IPS DF 4.7 (cell line): ENCODE measurements at regions not wholly inside any gene's neighbourhood (a gene's known extent, or its start where the extent isn't known, plus 50 kb on each side); places are given as distances from the start of the nearest gene placed in this dataset.

Experiments
- DNase-seq: peaks from one replicate; pipeline ENCODE4 v3.0.0-alpha.2; 2013; ENCODE audit warnings: low spot score; ENCODE audit errors: extremely low read depth

DNA sequence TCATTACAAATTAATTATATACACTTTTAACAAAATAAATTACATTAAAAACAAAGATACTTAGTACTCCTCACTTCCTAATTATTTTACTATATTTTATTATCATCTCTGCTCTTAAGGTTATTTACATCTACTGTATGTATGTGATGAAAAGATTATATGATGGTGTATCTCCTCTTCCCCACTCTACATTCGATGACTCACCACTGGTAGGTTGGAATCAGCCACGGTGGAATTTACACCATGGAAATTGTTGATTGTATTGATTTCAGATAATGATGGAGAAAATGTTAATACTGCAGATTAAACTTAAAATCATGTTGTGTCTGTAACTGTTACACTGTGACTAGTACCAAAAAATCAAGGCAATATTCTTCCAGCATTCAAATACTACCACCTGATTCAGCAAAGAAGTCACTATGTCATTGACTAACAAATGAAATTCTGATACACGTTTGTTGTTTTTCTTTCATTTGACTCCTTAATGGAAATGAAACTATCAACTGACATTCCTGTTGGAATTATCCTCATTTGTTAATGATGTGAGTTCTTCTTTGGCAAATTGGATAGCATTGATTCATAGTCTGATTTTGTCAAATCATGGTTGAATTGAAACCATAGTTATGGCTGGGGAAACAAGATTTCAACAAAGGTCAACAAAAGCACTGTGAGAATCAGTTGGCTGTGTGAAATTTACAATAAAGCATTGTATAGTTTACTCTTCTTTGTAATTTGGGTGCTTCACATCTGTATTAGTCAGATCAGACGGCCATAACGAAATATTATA, 69.0 kb upstream of the NLK start:
- no peak for DNase-seq

DNA sequence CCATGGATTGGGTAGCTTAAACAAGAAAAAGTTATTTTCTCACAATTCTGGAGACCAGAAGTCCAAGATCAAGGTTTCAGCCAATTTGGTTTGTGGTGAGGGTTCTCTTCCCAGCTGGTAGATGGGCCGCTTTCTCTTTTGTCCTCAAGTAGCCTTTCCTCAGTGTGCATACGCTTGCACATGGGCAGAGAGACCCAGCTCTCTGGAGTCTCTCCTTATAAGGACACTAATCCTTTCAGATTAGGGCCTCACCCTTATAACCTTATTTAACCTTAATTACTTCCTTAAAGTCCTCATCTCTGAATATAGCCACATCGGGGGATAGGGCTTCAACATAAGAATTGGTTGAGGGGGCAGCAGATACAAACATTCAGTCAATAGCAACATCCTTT, 68.4 kb upstream of the NLK start:
- no peak for DNase-seq

- no peak for DNase-seq
Measured at GRCh38 chr17:27974531-27975145, 67.8 kb upstream of the NLK start.

DNA sequence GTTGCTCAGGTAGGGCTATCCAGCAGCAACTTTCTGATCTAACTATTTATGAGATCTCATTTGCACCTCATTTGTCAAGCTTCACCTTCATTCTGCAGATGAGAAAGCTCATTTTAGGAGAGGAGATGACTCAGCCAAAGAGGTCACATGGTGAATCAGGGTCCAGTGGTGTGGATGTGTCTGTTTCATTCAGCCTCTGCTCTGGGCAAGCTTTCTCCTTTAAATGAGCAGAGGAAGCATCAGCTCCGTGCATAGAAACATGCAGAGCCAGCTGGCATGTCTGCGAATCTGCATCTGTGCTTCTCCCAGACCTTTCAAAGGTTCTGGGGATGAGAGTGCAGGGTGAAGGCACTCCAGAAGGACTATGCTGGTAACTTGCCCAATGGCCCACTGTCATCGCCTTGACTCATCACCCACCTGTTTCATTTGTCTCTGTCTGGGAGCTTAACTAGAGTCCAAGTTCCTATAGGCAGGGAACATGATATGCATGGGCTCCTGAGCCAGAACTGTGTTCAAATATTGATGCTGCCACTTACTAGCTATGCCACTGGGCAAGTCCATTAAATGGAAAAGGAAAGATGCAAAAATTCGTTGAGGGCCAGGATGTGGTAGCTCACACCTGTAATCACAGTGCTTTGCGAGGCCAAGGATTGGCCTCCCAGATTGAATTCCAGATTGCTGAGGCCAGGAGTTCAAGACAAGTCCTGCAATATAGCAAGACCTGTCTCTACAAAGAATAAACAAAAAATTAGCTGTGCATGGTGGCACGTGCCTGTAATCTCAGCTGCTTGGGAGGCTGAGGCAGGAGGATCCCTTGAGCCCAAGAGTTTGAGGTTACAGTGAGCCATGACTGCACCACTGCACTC, 67.1 kb upstream of the NLK start:
- no peak for DNase-seq

DNA sequence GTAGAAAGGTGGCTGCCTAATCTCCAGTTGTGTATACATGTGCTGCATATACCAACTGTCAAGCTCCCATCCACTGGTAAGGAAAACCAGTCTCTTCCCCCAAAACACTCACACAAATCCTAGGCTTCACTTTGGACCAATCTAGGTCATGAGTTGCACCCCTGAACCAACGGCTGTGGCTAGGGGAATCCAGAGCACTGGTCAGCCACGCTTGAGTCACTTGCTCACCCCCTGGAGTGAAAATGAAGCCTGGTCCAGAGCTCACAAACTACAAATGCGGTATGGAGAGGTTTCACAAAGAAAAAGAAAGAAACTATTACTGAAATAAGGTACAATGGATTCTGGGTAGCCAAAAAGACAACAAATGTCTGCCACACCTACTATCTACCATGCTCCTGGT, 66.1 kb upstream of the NLK start:
- DNase-seq: no peak

DNA sequence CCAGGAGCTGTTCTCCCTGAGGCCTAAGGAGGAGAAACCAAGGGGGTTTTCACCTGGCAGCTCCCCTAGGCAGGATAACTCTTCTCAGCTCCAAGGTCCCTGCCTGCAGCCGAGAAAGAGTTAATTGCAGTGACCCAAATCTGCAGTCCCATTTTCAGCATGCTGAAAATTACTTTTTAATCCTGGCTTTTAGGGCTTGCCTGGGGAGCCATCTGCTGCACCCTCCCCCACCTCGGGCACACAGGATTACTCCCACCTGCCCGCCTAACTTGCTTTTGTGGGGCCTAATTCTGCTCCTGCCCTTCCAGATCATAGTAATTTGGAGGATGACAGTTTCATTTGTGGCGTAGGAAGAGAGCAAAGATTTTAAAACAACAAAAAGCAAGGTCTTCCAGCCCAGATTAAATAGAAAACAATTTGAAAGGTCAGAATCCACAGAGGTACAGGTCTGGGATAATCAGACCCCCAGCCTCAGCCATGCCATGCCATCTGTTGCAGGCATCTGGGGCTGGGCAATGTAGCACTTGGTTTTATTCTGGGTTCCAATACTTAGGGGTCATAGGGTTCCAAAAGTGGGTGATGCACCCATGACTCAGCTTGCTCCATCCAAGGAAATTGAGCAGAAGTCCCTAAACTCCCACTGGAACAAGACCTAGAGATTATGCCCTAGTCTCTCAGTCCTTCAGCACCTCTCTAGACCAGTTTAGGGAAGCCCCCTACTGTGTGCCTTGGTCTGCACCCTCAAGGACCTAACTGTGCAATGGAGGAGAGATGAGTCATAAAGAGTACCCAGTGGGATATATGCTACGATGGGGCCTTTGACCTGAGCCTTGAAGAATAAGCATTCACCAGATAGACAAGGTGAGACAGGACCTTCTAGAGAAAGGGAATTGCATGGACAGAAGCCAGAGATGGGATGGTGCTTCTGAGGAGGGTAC, 64.5 kb upstream of the NLK start:
- DNase-seq: no peak

DNA sequence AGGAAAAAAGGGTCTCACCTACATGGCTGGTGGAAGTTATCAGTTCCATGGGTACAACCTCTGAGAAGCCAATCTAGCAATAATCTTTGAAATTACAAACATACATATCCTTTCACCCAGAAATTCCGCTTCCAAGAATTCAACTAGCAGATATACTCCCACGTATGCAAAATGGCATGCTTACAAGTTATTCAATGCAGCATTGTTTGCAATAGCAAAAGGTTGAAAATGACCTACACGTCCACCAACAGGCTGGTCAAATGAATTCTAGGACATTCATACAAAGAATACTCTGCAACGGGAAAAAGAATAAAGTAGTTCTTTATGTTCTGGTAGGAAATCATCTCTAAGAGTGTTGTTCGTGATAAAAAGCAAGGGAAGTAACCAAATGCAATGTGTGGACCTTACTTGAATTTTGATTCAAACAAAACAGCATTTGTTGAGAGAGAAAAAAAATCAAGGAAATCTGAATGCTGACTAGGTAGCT, 63.7 kb upstream of the NLK start:
- no peak for DNase-seq

DNA sequence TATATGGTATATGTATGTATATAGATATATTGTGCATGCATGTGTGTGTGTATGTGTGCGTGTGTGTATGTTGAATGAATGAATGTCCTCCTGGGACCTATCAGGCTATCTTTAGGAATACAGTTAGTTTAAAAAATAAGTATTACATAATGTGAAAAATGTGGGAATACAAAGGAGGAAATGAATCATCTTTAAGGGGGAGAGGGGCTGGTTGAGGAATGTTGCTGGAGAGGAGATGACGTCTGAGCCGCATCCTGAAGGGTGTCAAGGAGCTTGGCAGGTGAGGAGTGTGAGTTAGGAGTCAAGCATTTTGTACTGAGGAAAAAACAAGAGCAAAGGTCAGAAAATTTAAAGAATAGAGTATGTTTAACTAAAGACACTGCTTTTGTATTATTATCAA, 62.4 kb upstream of the NLK start:
- no peak for DNase-seq

- DNase-seq: no peak
Measured at GRCh38 chr17:27981978-27982377, 60.5 kb upstream of the NLK start.

DNA sequence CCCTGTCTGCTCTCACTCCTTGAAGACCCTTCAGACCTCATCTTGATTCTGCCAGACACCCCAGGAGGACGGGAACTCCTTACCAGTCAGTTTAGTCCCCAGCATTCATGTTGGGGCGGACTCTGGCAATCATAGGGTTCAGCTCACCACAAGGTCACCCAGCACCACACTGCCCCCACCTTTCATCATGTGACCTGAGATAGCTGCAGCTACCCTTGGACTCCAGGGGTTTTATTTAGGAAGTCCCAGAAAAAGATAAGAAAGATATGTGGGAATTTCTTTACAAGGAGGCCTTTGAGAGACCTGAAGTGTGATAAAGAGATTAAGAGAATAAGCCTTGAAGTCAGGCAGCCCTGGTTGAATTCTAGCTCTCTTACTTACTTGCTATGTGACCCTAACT, 59.8 kb upstream of the NLK start:
- DNase-seq: no peak

DNA sequence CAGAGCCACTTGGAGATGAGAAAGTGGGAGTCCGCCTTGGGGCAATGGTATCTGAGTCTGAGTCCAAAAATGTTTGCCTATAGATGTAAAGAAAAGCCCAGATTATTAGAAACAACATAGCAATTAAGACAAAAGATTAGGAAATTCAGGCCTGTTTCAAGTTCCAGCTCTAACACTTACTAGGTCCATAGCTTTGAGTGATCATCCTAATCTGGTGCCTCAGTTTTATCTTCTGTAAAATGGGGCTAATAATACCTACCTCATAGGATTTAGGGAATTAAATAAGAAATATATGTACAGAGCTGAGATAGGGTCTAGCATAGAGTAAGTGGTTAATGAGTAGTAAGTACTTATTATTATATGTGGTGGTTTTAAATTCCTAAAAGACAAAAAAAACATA, 58.6 kb upstream of the NLK start:
- DNase-seq: no peak

- no peak for DNase-seq
Measured at GRCh38 chr17:27984404-27984803, 58.1 kb upstream of the NLK start.

- no peak for DNase-seq
Measured at GRCh38 chr17:27984816-27985215, 57.7 kb upstream of the NLK start.

DNA sequence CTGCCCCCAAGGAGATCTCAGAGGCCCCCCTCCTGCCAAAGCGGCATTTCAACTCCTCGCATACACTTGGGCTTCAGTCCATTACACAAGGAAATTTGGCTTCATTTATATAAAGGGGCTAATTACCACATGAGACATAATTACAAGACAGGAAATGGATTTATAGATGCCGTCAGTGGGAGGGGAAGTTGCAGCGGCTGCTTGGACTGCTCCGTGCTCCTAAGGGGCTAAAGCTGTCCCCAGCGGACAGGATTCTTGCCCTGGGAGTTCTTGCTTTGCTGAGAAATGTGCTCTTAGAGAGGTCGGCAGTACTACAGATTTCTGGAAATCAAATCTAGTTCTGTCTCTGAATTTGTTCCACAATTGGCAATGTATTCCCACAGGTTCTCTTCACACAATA, 57.2 kb upstream of the NLK start:
- no peak for DNase-seq

- no peak for DNase-seq
Measured at GRCh38 chr17:27985736-27986399, 56.6 kb upstream of the NLK start.

DNA sequence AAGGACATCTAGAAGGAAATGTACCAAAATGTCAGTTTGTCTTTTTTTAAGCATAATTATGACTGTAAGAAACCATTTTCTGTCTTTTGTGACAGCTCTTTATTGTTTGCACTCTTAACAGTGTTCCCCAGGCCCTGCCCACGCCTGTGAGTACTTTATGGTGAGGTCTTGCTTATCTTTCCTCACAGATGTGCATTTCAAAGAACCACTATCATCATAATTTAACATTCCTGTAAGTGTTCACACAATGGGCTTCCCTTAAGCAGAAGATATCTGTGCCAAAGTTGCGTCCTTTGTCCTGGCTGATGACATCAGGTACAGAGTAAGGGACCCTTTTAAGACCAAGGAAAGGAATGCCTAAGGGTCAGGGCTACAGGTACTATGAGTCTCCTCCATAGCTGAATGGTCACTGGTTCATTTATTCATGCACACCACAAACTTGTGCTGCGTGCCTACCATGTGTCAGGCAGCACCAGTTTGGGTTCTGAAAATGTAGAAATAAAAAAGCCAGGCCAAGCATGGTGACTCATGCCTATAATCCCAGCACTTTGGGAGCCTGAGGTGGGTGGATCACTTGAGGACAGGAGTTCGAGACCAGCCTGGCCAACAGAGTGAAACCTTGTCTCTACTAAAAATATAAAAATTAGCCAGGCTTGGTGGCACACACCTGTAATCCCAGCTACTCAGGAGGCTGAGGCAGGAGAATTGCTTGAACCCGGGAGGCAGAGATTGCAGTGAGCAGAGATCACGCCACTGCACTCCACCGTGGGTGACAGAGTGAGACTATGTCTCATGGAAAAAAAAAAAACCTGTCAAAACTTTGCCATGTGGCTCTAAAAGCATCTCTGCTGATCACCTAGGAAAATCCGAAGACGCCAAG, 55.4 kb upstream of the NLK start:
- DNase-seq: no peak

DNA sequence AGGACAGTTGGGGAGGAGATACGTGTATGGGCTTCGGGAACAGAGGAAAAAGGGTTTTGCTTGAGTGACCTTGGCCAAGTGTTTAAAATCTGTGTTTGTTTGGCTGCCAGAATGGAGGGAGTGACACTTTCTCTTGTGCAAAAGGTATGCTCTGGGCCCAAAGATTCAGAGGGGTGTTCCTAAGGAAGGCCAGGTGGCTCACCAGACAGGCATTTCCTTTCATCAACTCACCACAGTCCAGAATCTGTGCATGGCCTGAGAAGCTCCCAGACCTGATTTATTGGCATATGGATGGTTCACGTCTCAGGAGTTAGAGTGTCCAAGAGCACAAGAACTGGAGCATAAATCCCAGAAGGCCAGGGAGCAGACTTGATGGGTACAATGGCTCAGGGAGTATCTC, 53.4 kb upstream of the NLK start:
- DNase-seq: no peak

- DNase-seq: no peak
Measured at GRCh38 chr17:27990100-27990499, 52.4 kb upstream of the NLK start.

DNA sequence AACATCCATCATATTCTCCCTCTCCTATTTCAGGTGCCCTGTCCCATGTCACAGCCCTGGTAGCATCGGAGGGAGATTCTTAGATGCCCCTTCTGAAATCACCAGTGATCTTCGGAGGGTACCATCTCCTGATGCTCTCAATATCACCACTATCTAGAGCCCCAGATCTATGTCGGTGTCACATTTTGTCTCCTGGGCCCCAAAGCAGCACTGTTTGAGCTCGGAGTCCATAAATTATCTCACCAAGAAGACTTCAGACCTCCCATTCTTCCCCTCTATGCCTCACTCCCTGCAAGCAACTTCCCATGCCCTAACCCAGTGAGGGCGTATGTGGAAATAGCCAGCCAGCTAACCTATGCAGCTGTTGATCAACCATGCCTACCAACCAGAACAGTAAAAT, 51.5 kb upstream of the NLK start:
- DNase-seq: no peak
